ENCODE measurements at regions not wholly inside any gene's neighbourhood (a gene's known extent, or its start where the extent isn't known, plus 50 kb on each side); places are given as distances from the start of the nearest gene placed in this dataset.

DNA sequence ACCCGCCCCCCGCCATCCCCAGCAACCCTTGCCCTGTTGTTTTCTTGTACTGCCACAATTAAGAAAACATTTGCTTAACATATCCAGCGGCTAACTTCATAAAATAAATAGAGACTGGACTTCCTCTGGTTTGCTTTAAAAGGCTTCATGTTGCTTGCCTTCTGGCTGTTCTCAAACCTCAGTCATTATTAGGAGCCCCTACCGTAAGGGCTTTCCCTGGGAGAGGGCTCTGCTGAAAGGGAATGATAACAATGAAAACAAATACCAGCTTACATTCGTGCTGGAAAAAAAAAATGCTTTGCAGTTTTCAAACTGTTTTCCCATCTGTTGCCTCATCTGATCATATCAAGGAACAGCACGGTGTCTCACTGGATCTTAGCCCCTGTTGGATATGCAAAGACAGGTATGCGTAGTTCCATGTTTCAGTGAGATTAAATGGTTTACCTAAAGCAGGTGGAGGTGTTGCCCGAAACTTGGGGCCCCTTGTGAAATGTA is 77.2 kb upstream of the VGLL4 start:
- Mint-ChIP-seq H3K4me3 (peak overlapping the region; percentile 94), H3K27ac (peak overlapping the region; percentile 99), H3K27me3 (peaks cover 10% of the 10 kb centered on the region), H3K9me3 (no peaks in the 10 kb centered on the region), H3K4me1 (ENCODE audit: unreplicated experiment) (peaks cover 42% of the 10 kb centered on the region), H3K36me3 (no peaks in the 10 kb centered on the region)
- DNase-seq (ENCODE audit: extremely low spot score, unreplicated experiment), result no peak
- TF ChIP-seq, protein P1, sequence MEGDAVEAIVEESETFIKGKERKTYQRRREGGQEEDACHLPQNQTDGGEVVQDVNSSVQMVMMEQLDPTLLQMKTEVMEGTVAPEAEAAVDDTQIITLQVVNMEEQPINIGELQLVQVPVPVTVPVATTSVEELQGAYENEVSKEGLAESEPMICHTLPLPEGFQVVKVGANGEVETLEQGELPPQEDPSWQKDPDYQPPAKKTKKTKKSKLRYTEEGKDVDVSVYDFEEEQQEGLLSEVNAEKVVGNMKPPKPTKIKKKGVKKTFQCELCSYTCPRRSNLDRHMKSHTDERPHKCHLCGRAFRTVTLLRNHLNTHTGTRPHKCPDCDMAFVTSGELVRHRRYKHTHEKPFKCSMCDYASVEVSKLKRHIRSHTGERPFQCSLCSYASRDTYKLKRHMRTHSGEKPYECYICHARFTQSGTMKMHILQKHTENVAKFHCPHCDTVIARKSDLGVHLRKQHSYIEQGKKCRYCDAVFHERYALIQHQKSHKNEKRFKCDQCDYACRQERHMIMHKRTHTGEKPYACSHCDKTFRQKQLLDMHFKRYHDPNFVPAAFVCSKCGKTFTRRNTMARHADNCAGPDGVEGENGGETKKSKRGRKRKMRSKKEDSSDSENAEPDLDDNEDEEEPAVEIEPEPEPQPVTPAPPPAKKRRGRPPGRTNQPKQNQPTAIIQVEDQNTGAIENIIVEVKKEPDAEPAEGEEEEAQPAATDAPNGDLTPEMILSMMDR (conservative IDR thresholded peaks at IDR 0.05), result no peak

DNA sequence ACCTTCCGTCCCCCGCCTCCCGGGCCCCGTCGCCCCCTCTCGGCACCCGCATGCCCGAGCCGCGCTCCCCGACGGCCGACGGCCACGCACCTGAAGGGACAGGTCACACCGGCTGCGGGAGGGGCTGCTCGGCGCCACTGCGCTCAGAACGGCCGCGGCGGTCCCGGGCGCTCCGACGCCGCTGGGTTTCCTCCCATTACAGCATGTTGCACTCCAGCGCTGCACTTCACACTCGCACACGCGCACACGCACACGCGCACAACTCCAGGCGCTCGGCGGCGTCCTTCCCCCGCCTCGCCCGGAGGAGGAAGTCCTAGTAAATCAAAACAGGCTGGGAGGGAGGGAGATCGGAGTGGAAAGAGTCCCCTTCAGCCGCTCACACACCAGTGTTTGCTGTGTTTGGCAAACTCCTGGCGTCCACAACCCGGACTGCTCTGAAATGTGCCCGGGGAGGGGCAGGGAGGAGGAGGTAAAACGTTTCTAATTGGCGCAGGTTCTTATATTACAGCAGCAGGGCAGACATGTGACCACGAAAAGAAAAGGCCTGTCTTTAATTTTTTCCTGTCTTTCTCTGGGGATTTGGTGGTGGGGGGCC is 76.7 kb upstream of the VGLL4 start:
- TF ChIP-seq, protein P1 (conservative IDR thresholded peaks at IDR 0.05), result no peak
- Mint-ChIP-seq H3K9me3 (no peaks in the 10 kb centered on the region), H3K36me3 (no peaks in the 10 kb centered on the region), H3K27ac (peak overlapping the region; percentile 99), H3K4me1 (ENCODE audit: unreplicated experiment) (peaks cover 42% of the 10 kb centered on the region), H3K27me3 (peaks cover 5% of the 10 kb centered on the region), H3K4me3 (peak overlapping the region; percentile 94)
- peak; percentile 83 for DNase-seq (ENCODE audit: extremely low spot score, unreplicated experiment)

DNA sequence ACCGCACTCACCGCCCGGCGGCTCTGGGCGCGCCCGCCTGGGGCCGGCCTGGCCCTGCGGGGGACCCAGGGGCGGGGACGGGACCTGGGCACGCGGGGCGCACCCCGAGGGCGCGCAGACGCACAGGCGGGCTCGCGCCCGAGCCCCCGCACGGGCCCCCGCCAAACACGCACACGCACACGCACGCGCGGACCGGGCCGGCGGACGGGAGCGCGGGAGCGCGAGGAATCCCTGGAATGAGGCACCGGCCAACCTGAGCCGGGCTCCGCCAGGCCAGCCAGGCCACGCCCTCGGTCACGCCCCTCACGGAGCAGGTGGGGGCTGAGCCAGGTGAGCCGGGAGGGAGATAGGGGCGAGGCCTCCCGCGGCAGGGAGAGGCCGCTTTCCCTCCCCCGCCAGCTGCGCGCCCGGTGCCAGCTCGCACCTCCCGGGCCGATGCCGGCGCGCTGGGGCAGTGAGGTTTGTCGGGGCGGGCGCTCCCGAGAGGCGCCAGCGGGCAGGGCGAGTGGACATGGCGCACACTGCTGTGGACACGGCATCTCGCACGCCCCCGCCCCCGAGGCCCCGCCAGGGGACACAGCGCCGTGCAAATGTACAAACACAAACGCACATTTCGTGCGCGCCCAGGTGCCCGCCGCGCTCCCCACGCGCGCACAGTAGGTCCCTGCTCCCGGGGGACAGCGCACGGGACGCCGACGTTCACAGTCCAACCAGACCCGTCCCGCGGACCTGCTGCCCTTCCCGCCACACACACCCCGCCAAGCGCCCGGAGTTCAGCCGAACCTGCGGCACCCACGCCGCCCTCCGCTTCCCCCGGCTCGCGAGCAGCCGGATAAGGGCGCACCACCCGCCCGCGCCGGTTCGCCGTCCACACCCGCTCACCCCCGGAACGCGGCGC is 75.9 kb upstream of the VGLL4 start:
- no peaks in the 10 kb centered on the region for H3K36me3 Mint-ChIP-seq
- TF ChIP-seq, protein P1 (conservative IDR thresholded peaks at IDR 0.05), result no peak
- H3K27ac Mint-ChIP-seq, result peak overlapping the region; percentile 99
- H3K4me3 Mint-ChIP-seq, result peak overlapping the region; percentile 99
- H3K27me3 Mint-ChIP-seq, result peaks cover 1% of the 10 kb centered on the region
- DNase-seq (ENCODE audit: extremely low spot score, unreplicated experiment), result peak; percentile 91
- no peaks in the 10 kb centered on the region for H3K9me3 Mint-ChIP-seq
- H3K4me1 Mint-ChIP-seq (ENCODE audit: unreplicated experiment), result peaks cover 42% of the 10 kb centered on the region

DNA sequence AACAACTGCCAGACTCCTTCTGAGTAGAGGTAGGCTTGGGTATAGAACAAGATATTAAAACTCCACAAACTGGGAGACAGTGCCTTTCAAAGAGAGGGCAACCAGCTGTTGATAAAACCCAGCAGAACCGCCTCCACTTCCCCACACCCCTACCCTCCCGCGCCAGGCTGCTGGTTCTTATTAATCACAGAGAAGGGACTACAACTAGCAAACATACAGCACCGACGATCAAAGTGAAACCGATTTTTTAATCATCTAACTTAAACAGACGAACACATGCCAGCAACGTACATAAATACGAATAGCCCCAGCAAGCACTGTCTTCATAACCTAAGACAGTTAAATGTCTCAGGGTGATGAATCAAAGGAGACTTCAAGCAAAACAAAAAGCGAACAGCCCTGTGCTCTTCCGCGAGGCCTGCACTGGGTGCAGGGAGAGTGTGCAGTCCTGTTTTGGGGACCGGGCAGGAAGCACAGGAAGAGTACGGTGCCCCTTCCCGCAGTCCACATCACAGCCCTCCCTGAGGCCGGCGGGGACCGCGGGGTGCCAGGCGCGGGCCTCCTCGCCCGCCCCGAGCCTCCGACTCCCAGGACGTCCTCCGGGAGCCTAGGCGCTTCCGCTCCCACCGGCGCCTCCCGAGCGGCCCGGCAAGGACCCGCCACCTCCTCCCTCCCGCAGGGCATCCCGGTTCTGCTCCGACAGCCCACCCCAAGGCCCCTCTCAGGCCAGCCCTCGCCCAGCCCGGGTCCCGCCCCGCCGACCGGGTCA is 75.1 kb upstream of the VGLL4 start:
- H3K36me3 Mint-ChIP-seq, result no peaks in the 10 kb centered on the region
- DNase-seq (ENCODE audit: extremely low spot score, unreplicated experiment), result no peak
- peaks cover 42% of the 10 kb centered on the region for H3K4me1 Mint-ChIP-seq (ENCODE audit: unreplicated experiment)
- no peaks in the 10 kb centered on the region for H3K9me3 Mint-ChIP-seq
- H3K4me3 Mint-ChIP-seq, result peak overlapping the region; percentile 99
- TF ChIP-seq, protein P1 (conservative IDR thresholded peaks at IDR 0.05), result no peak
- H3K27ac Mint-ChIP-seq, result peak overlapping the region; percentile 100
- no peaks in the 10 kb centered on the region for H3K27me3 Mint-ChIP-seq

DNA sequence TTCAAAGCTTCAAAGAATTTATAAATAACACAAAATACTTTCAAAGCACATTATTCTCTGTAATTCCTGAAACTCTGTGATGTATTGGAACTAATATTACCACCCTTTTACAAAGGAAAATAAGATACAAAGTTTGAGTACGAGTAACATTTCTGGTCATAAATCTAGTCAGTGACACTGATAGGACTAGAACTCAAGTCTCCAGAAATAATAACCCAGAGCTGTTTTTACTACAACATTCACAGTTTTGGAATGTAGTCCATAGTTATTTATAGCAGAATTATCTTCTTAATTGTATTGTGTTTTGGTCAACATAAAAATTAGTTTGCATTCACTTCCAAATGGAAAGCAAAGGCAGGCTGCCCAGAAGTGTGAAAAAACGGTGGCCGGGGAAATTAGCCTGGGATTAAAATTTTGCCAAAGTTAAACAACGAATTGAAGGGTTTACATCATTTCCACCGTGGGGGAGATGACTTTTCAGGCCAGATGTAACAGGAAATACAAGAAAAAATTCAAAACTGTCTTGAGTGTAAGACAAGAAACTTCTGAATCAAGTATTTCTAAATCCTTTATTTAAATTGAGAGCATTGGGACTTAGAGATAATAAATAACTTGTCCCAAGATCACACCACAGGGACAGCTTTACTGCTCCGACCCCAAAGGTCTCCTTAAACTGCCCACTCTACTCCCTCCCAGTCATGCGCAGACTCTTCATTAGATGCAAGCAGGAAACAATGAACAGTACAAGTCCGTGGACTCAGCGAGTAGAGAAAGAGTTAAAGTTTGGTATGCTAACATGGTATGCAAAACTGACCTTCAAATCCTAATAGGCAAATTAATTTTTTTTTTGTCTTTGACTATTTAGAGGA is 74.3 kb upstream of the VGLL4 start:
- TF ChIP-seq, protein P1 (conservative IDR thresholded peaks at IDR 0.05), result no peak
- Mint-ChIP-seq H3K36me3 (no peaks in the 10 kb centered on the region), H3K4me1 (ENCODE audit: unreplicated experiment) (peaks cover 42% of the 10 kb centered on the region), H3K27me3 (no peaks in the 10 kb centered on the region), H3K4me3 (peak overlapping the region; percentile 99), H3K9me3 (no peaks in the 10 kb centered on the region), H3K27ac (peak overlapping the region; percentile 100)
- no peak for DNase-seq (ENCODE audit: extremely low spot score, unreplicated experiment)

Measured in type B pancreatic cell (in vitro differentiated cells).